ENCODE measurements at regions not wholly inside any gene's neighbourhood (a gene's known extent, or its start where the extent isn't known, plus 50 kb on each side); places are given as distances from the start of the nearest gene placed in this dataset.

- Mint-ChIP-seq H3K4me1 (ENCODE audit: unreplicated experiment) (no peaks in the 10 kb centered on the region), H3K4me3 (ENCODE audit: unreplicated experiment) (no peak overlapping the region), H3K27me3 (ENCODE audit: unreplicated experiment) (no peaks in the 10 kb centered on the region), H3K9me3 (ENCODE audit: unreplicated experiment) (peaks cover 26% of the 10 kb centered on the region), H3K27ac (ENCODE audit: unreplicated experiment) (no peak overlapping the region), H3K36me3 (ENCODE audit: unreplicated experiment) (peaks cover 1% of the 10 kb centered on the region)
- no peak for TF ChIP-seq CTCF (IDR thresholded peaks at IDR 0.05)
- no peak for DNase-seq (ENCODE audit: extremely low spot score, unreplicated experiment)
Measured at GRCh38 chr2:117603060-117603459, 211.4 kb upstream of the DDX18 start.

- no peak for TF ChIP-seq CTCF (IDR thresholded peaks at IDR 0.05)
- H3K27ac Mint-ChIP-seq (ENCODE audit: unreplicated experiment): no peak overlapping the region
- H3K4me3 Mint-ChIP-seq (ENCODE audit: unreplicated experiment): no peak overlapping the region
- H3K4me1 Mint-ChIP-seq (ENCODE audit: unreplicated experiment): no peaks in the 10 kb centered on the region
- peaks cover 24% of the 10 kb centered on the region for H3K9me3 Mint-ChIP-seq (ENCODE audit: unreplicated experiment)
- H3K36me3 Mint-ChIP-seq (ENCODE audit: unreplicated experiment): peaks cover 1% of the 10 kb centered on the region
- no peaks in the 10 kb centered on the region for H3K27me3 Mint-ChIP-seq (ENCODE audit: unreplicated experiment)
- no peak for DNase-seq (ENCODE audit: extremely low spot score, unreplicated experiment)
Measured at GRCh38 chr2:117603567-117603966, 210.9 kb upstream of the DDX18 start.

GRCh38 chr2:117607202-117607601, 207.3 kb upstream of the DDX18 start:
- H3K36me3 Mint-ChIP-seq (ENCODE audit: unreplicated experiment): no peaks in the 10 kb centered on the region
- no peak overlapping the region for H3K27ac Mint-ChIP-seq (ENCODE audit: unreplicated experiment)
- no peaks in the 10 kb centered on the region for H3K27me3 Mint-ChIP-seq (ENCODE audit: unreplicated experiment)
- no peak for DNase-seq (ENCODE audit: extremely low spot score, unreplicated experiment)
- no peaks in the 10 kb centered on the region for H3K4me1 Mint-ChIP-seq (ENCODE audit: unreplicated experiment)
- no peak for TF ChIP-seq CTCF (IDR thresholded peaks at IDR 0.05)
- H3K4me3 Mint-ChIP-seq (ENCODE audit: unreplicated experiment): no peak overlapping the region
- peaks cover 17% of the 10 kb centered on the region for H3K9me3 Mint-ChIP-seq (ENCODE audit: unreplicated experiment)

- DNase-seq (ENCODE audit: extremely low spot score, unreplicated experiment): no peak
- Mint-ChIP-seq H3K27me3 (ENCODE audit: unreplicated experiment) (no peaks in the 10 kb centered on the region), H3K9me3 (ENCODE audit: unreplicated experiment) (peaks cover 17% of the 10 kb centered on the region), H3K4me3 (ENCODE audit: unreplicated experiment) (no peak overlapping the region), H3K4me1 (ENCODE audit: unreplicated experiment) (no peaks in the 10 kb centered on the region), H3K36me3 (ENCODE audit: unreplicated experiment) (no peaks in the 10 kb centered on the region), H3K27ac (ENCODE audit: unreplicated experiment) (no peak overlapping the region)
- no peak for TF ChIP-seq CTCF (IDR thresholded peaks at IDR 0.05)
Measured at GRCh38 chr2:117613101-117613500, 201.4 kb upstream of the DDX18 start.

- H3K36me3 Mint-ChIP-seq (ENCODE audit: unreplicated experiment): no peaks in the 10 kb centered on the region
- H3K4me3 Mint-ChIP-seq (ENCODE audit: unreplicated experiment): no peak overlapping the region
- peaks cover 16% of the 10 kb centered on the region for H3K9me3 Mint-ChIP-seq (ENCODE audit: unreplicated experiment)
- H3K27me3 Mint-ChIP-seq (ENCODE audit: unreplicated experiment): no peaks in the 10 kb centered on the region
- TF ChIP-seq CTCF (IDR thresholded peaks at IDR 0.05): no peak
- H3K27ac Mint-ChIP-seq (ENCODE audit: unreplicated experiment): no peak overlapping the region
- DNase-seq (ENCODE audit: extremely low spot score, unreplicated experiment): no peak
- H3K4me1 Mint-ChIP-seq (ENCODE audit: unreplicated experiment): no peaks in the 10 kb centered on the region
Measured at GRCh38 chr2:117614296-117614695, 200.2 kb upstream of the DDX18 start.
